Neural cell (in vitro differentiated cells): ENCODE measurements at regions not wholly inside any gene's neighbourhood (a gene's known extent, or its start where the extent isn't known, plus 50 kb on each side); places are given as distances from the start of the nearest gene placed in this dataset.

Experiments
- H2AFZ ChIP-seq: fragments of 200-600, 300-800 bp; sonication (generic), shearing (Covaris generic); 2 replicates; pipeline ENCODE4 v1.6.0; 2014; ENCODE audit warnings: low read depth, mild to moderate bottlenecking, antibody characterized with exemption, low read length, moderate library complexity
- H3F3A ChIP-seq: fragments of 200-600 bp; shearing (Covaris generic); 2 replicates; pipeline ENCODE4 v1.6.1; 2016; ENCODE audit warnings: mild to moderate bottlenecking, moderate library complexity, mixed read lengths, antibody characterized with exemption, low read length; ENCODE audit not compliant: insufficient read depth, poor library complexity, severe bottlenecking
- H3K27ac ChIP-seq: fragments of 200-600, 300-800 bp; sonication (generic), shearing (Covaris generic); 2 replicates; pipeline ENCODE4 v1.5.1; 2014; ENCODE audit warnings: mild to moderate bottlenecking, low read length, moderate library complexity
- H3K27me3 ChIP-seq: fragments of 300-800, 200-600 bp; sonication (generic), shearing (Covaris generic); 2 replicates; pipeline ENCODE4 v1.6.0; 2014; ENCODE audit warnings: mild to moderate bottlenecking, low read depth, low read length, moderate library complexity; ENCODE audit not compliant: insufficient read depth
- H3K36me3 ChIP-seq: fragments of 300-800, 200-600 bp; sonication (generic), shearing (Covaris generic); 2 replicates; pipeline ENCODE4 v1.5.1; 2014; ENCODE audit warnings: mild to moderate bottlenecking, antibody characterized with exemption, low read length, moderate library complexity; ENCODE audit not compliant: insufficient read depth
- H3K4me2 ChIP-seq: fragments of 300-800, 200-600 bp; sonication (generic), shearing (Covaris generic); 2 replicates; pipeline ENCODE4 v1.6.0; 2014; ENCODE audit warnings: mild to moderate bottlenecking, low read length
- H3K4me3 ChIP-seq: fragments of 300-800, 200-600 bp; sonication (generic), shearing (Covaris generic); 2 replicates; pipeline ENCODE4 v1.5.1; 2014; ENCODE audit warnings: mild to moderate bottlenecking, low read length, moderate library complexity
- H3K79me2 ChIP-seq: fragments of 200-600 bp; shearing (Covaris generic); replicated peaks from 2 replicates; pipeline ENCODE4 v1.6.0; 2014; ENCODE audit warnings: mild to moderate bottlenecking, low read length, moderate library complexity; ENCODE audit not compliant: insufficient read depth
- H3K9ac ChIP-seq: fragments of 300-800, 200-600 bp; sonication (generic), shearing (Covaris generic); 2 replicates; pipeline ENCODE4 v1.6.1; 2016; ENCODE audit warnings: mild to moderate bottlenecking, low read length, mixed read lengths
- H3K9me2 ChIP-seq: fragments of 200-600 bp; shearing (Covaris generic); 2 replicates; pipeline ENCODE4 v1.6.1; 2016; ENCODE audit warnings: mild to moderate bottlenecking, low read length, mixed read lengths; ENCODE audit not compliant: insufficient read depth
- H3K9me3 ChIP-seq: fragments of 200-600, 300-800 bp; sonication (generic), shearing (Covaris generic); 2 replicates; pipeline ENCODE4 v1.6.1; 2016; ENCODE audit warnings: mild to moderate bottlenecking, mixed run types, low read length, moderate library complexity, mixed read lengths
- H4K20me1 ChIP-seq: fragments of 200-600 bp; shearing (Covaris generic); 2 replicates; pipeline ENCODE4 v1.6.1; 2016; ENCODE audit warnings: mild to moderate bottlenecking, mixed run types; ENCODE audit not compliant: insufficient read depth
- EP300 ChIP-seq: fragments of 450-650 bp; conservative IDR thresholded peaks from 2 replicates; pipeline ENCODE4 v1.6.1; 2014; ENCODE audit warnings: antibody characterized with exemption, mild to moderate bottlenecking, moderate library complexity; ENCODE audit not compliant: poor library complexity, severe bottlenecking
- EZH2 ChIP-seq: fragments of 200-600, 300-800 bp; shearing (Covaris generic), sonication (generic); IDR thresholded peaks from 2 replicates; pipeline ENCODE4 v1.6.1; 2014; ENCODE audit warnings: antibody characterized with exemption, low read length, borderline replicate concordance, mild to moderate bottlenecking; ENCODE audit not compliant: insufficient read depth, poor library complexity, severe bottlenecking
- MXI1 ChIP-seq: fragments of 450-650 bp; conservative IDR thresholded peaks from 2 replicates; pipeline ENCODE4 v1.6.1; 2014; ENCODE audit warnings: antibody characterized with exemption, mild to moderate bottlenecking; ENCODE audit not compliant: poor library complexity, severe bottlenecking
- POLR2AphosphoS5 ChIP-seq: IDR thresholded peaks from 2 replicates; pipeline ENCODE4 v1.6.1; 2012
- RAD21 ChIP-seq: fragments of 450-650 bp; conservative IDR thresholded peaks from 2 replicates; pipeline ENCODE4 v1.6.1; 2014; ENCODE audit warnings: antibody characterized with exemption, mild to moderate bottlenecking, moderate library complexity
- REST ChIP-seq: IDR thresholded peaks from 2 replicates; pipeline ENCODE4 v1.6.1; 2012; ENCODE audit warnings: borderline replicate concordance
- SMC3 ChIP-seq: fragments of 450-650 bp; conservative IDR thresholded peaks from 2 replicates; pipeline ENCODE4 v1.6.1; 2014; ENCODE audit warnings: antibody characterized with exemption, mild to moderate bottlenecking, moderate library complexity; ENCODE audit not compliant: poor library complexity
- TAF1 ChIP-seq: IDR thresholded peaks from 2 replicates; pipeline ENCODE4 v1.6.1; 2012; ENCODE audit warnings: low read depth
- TF ChIP-seq, protein P1 (sequence below): fragments of 450-650 bp; IDR thresholded peaks from 2 replicates; pipeline ENCODE4 v1.5.1; 2014; ENCODE audit warnings: antibody characterized with exemption, mild to moderate bottlenecking, moderate library complexity; ENCODE audit not compliant: poor library complexity, severe bottlenecking

DNA sequence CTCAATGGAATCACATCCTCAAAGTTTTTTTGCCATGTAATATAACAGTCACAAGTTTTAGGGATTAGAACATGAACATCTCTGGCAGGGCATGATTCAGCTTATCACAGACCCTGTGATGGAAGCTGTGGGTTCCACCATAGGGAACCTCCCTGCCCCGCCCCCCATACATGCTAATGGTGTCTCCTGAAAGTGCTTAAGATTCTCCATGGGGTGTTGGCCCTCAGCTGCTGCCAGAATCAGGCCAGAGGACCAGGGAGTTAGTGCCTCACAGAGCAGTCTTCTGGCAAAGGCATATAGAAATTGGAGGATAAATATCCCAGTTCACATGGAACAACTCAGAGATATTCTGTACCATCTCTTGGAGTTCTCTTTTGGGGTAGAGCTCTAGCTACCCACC, 119.4 kb downstream of the RAB11FIP2 start:
- Histone ChIP-seq H2AFZ (no peak overlapping the region), H3K27ac (no peak overlapping the region), H3K27me3 (no peaks in the 10 kb centered on the region), H3K9ac (no peak overlapping the region), H3F3A (no peaks in the 10 kb centered on the region), H3K4me3 (no peak overlapping the region), H3K9me3 (no peaks in the 10 kb centered on the region), H4K20me1 (no peaks in the 10 kb centered on the region), H3K36me3 (no peaks in the 10 kb centered on the region), H3K9me2 (no peaks in the 10 kb centered on the region), H3K4me2 (no peak overlapping the region), H3K79me2 (no peaks in the 10 kb centered on the region)
- TF ChIP-seq REST (no peak), MXI1 (no peak), TAF1 (no peak), POLR2AphosphoS5 (no peak), EZH2 (no peak), EP300 (no peak), SMC3 (no peak), RAD21 (no peak)
- TF ChIP-seq, protein P1, sequence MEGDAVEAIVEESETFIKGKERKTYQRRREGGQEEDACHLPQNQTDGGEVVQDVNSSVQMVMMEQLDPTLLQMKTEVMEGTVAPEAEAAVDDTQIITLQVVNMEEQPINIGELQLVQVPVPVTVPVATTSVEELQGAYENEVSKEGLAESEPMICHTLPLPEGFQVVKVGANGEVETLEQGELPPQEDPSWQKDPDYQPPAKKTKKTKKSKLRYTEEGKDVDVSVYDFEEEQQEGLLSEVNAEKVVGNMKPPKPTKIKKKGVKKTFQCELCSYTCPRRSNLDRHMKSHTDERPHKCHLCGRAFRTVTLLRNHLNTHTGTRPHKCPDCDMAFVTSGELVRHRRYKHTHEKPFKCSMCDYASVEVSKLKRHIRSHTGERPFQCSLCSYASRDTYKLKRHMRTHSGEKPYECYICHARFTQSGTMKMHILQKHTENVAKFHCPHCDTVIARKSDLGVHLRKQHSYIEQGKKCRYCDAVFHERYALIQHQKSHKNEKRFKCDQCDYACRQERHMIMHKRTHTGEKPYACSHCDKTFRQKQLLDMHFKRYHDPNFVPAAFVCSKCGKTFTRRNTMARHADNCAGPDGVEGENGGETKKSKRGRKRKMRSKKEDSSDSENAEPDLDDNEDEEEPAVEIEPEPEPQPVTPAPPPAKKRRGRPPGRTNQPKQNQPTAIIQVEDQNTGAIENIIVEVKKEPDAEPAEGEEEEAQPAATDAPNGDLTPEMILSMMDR, result no peak

- H3K9ac ChIP-seq, result no peak overlapping the region
- H3K4me2 ChIP-seq, result no peak overlapping the region
- no peak overlapping the region for H3K27ac ChIP-seq
- no peaks in the 10 kb centered on the region for H4K20me1 ChIP-seq
- no peak overlapping the region for H3K4me3 ChIP-seq
- H2AFZ ChIP-seq, result no peak overlapping the region
- H3K36me3 ChIP-seq, result no peaks in the 10 kb centered on the region
- no peaks in the 10 kb centered on the region for H3F3A ChIP-seq
- no peaks in the 10 kb centered on the region for H3K9me3 ChIP-seq
- H3K79me2 ChIP-seq, result no peaks in the 10 kb centered on the region
- no peaks in the 10 kb centered on the region for H3K27me3 ChIP-seq
- TF ChIP-seq, protein P1, result no peak
- TF ChIP-seq EZH2 (no peak), POLR2AphosphoS5 (no peak), TAF1 (no peak)
- no peaks in the 10 kb centered on the region for H3K9me2 ChIP-seq
These were observed 118.9 kb downstream of the RAB11FIP2 start for GRCh38 chr10:117927871-117928270.
